ENCODE measurements at regions not wholly inside any gene's neighbourhood (a gene's known extent, or its start where the extent isn't known, plus 50 kb on each side); places are given as distances from the start of the nearest gene placed in this dataset.
A peak's percentile ranks its signal among the peaks of the same experiment; 100 is the strongest.

DNA sequence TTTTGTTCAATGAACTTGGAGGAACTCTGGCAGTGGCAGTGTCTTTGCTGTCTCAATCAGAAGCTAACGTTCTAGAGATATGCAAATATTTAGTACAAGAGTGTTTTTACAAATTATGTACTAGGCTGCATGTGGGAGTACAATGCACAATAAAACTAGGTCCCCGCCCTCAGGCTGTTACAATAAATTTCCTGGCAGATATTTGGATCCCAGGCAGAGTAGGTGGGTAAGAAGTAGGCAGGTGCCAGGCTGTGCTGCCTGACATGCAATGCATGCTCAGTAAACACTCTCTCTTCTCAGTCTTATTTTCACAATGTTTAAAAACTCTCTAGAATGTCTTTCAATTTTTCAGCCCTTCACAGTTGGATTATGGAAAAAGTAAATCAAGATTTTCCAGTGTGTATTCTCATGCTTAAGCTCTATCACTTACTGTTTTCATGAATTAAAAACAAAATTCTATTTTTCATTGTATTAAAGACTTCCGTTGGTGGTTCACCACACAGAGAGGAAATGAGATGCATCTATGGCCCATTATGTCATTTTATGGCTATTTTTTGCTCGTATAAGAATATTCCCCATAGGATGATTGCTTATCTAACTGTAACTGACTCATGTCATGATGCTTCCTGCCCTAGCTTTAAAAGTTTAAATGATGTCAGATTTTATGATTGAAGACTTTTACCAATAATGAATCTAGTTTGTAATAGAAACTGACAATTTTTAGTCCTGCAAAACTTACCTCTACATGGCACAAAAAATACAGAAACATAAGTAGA is 346.1 kb downstream of the RND3 start:
- no peak for ATAC-seq (ENCODE audit: low read depth)
- Mint-ChIP-seq H3K27me3 (no peaks in the 10 kb centered on the region), H3K4me3 (no peak overlapping the region), H3K27ac (no peak overlapping the region), H3K4me1 (no peaks in the 10 kb centered on the region), H3K36me3 (no peaks in the 10 kb centered on the region), H3K9me3 (no peaks in the 10 kb centered on the region)
- DNase-seq = no peak
- POLR2A ChIA-PET = no interaction called here

DNA sequence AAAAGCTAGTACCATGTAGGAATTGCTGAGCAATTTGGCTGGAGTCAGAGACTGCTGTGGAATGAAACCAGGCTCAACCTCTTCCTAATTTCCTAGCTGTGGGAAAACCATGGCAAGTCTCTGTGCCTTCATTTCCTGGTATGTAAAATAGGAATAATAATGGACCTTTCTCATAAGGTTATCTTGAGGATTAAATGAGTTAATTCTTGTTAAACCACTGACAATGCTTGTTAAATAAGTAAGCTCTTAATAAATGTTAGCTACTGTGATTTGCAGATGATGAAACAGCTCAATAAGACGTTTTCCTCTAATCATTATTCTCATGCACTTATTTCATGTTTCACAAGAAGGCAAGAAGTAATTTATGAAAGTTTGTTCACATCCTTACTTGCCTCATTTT is 346.7 kb downstream of the RND3 start:
- no peak overlapping the region for H3K27ac Mint-ChIP-seq
- H3K36me3 Mint-ChIP-seq = no peaks in the 10 kb centered on the region
- H3K9me3 Mint-ChIP-seq = no peaks in the 10 kb centered on the region
- no peaks in the 10 kb centered on the region for H3K4me1 Mint-ChIP-seq
- POLR2A ChIA-PET = no interaction called here
- DNase-seq (no peak), ATAC-seq (ENCODE audit: low read depth) (no peak)
- H3K4me3 Mint-ChIP-seq = no peak overlapping the region
- no peaks in the 10 kb centered on the region for H3K27me3 Mint-ChIP-seq

DNA sequence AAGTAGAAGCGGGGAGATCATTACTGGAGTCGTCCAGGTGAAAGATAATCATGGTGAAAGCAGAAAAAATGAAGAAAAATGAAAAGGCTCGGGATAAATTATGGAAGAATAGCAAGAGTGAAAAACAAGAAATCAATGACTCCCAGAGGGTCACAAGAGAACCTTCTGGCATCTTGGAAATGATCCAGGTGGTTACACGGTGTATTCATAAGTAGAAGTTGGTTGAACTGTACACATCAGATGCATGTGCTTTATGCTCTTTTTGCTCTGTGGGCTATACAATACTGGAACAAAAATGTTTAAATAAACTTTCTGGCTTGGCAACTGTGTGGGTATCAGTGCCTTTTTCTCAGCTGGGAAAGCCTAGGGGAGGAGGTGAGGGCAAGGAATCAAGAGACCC is 348.9 kb downstream of the RND3 start:
- POLR2A ChIA-PET = no interaction called here

DNA sequence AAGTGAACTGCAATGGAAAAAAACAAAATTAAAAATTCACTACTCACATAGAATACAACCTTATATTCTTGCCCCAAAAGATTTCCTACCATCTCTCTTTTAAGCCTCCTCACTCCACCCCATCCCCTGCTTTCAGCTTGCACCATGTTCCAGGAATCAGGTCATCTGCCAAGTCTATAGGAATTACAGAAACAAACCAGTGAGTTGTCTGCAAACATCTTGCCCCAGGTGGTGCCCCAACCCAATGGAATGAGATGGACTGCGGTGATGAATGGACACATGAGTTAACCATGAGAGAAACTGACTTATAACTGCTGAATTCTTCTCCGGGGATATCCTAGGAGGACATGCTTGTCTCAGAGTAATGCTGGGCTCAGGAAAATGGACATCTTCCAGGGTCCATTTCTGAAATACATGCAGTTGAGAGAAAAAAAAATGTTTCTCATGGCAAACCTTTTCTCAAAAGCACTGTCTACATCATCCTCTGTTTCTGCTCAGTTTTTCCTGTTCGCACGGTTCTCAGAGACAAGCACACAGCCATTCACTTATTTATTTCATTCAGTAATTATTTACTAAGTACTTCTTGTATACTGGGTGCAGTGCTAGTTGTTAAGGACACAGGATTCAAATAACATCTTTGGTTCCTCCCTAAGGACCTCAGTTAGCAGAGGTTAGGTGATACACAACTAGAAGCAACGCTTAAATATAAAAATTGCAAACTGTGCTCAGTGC is 350.0 kb downstream of the RND3 start:
- POLR2A ChIA-PET = no interaction called here
- Mint-ChIP-seq H3K4me1 (no peaks in the 10 kb centered on the region), H3K9me3 (peaks cover 1% of the 10 kb centered on the region), H3K27ac (no peak overlapping the region), H3K4me3 (no peak overlapping the region), H3K27me3 (no peaks in the 10 kb centered on the region), H3K36me3 (no peaks in the 10 kb centered on the region)
- ATAC-seq (ENCODE audit: low read depth) (no peak), DNase-seq (no peak)

More for the DNA sequence above, 348.9 kb downstream of the RND3 start:
- Mint-ChIP-seq H3K9me3 (peaks cover 1% of the 10 kb centered on the region), H3K27me3 (no peaks in the 10 kb centered on the region), H3K4me3 (no peak overlapping the region), H3K36me3 (no peaks in the 10 kb centered on the region), H3K27ac (peak overlapping the region; percentile 5), H3K4me1 (no peaks in the 10 kb centered on the region)
- no peak for DNase-seq
- ATAC-seq (ENCODE audit: low read depth) = no peak

DNA sequence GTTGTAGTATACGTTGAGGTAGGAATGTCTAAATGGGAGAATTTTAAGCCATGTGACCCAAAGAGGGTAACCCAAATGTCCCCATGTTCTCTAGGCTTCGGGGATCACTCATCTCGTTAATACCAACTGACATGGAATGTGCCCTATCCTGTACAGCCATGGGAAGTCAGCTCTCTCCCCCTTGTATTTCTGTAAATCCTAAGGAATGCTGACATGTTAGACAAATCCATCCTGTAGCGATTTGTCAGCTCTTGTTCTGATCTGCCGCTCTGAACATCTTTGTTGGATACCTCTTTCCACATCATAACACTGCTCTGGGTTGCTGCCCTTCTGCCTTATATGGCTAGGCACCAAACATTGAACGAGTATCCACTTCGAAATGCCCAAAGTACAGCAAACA is 350.6 kb downstream of the RND3 start:
- no peak for DNase-seq
- Mint-ChIP-seq H3K27ac (no peak overlapping the region), H3K4me1 (no peaks in the 10 kb centered on the region), H3K27me3 (no peaks in the 10 kb centered on the region), H3K9me3 (peaks cover 1% of the 10 kb centered on the region), H3K4me3 (no peak overlapping the region), H3K36me3 (no peaks in the 10 kb centered on the region)
- POLR2A ChIA-PET = no interaction called here
- no peak for ATAC-seq (ENCODE audit: low read depth)

DNA sequence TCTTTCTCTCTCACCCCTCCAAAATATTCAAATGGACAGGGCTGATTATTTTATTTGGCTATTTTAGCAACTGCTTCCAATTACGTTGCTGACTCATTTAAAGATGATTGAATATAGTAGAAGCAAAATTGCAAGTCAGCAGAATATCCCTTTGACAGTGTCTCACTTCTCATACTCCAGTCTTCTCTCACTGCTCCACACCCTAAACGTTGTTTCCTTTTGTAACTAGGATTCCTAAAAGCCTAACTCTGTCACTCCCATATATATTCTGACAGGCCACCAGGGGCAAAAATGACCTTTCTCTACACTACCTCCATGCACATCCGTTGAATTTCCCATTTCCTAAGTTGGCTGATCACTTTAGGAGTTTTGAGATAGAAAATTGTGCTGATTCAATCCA is 351.1 kb downstream of the RND3 start:
- DNase-seq = no peak
- H3K9me3 Mint-ChIP-seq = peaks cover 1% of the 10 kb centered on the region
- H3K27ac Mint-ChIP-seq = no peak overlapping the region
- POLR2A ChIA-PET = no interaction called here
- H3K36me3 Mint-ChIP-seq = no peaks in the 10 kb centered on the region
- no peak overlapping the region for H3K4me3 Mint-ChIP-seq
- no peak for ATAC-seq (ENCODE audit: low read depth)
- no peaks in the 10 kb centered on the region for H3K27me3 Mint-ChIP-seq
- no peaks in the 10 kb centered on the region for H3K4me1 Mint-ChIP-seq

DNA sequence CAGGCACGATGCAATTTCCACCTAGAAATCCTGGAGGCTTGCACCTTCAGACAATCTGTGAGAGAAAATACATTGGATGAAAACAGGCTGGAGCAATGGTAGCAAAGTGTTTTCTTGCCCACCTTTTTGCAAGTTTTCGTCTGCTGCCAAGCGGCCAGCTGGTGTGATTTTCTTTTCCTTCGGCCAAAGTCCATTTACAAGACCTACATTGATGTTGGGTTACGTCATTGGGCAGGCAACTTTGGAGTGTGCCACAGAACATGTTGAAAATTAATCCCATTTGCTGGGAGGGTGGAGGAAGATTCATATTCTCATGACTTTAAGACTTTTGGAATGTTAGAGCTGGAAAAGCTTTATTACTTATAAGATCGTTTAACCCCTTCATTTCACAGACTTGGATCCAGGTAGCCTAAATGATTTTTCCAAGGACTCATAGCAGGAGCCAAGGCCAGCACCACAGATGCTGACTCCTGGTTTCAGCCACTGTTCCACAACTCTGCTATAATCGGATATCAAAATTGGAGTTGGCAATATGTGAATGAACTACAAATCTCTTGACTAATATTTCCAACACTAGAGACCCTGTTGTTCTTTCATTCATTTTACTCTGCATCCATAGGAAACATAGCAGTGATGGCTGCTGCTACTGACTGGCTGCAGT is 352.1 kb downstream of the RND3 start:
- no peaks in the 10 kb centered on the region for H3K36me3 Mint-ChIP-seq
- no peaks in the 10 kb centered on the region for H3K27me3 Mint-ChIP-seq
- ATAC-seq (ENCODE audit: low read depth) = no peak
- POLR2A ChIA-PET = no interaction called here
- DNase-seq = no peak
- no peak overlapping the region for H3K4me3 Mint-ChIP-seq
- H3K4me1 Mint-ChIP-seq = no peaks in the 10 kb centered on the region
- H3K9me3 Mint-ChIP-seq = peaks cover 1% of the 10 kb centered on the region
- H3K27ac Mint-ChIP-seq = no peak overlapping the region

DNA sequence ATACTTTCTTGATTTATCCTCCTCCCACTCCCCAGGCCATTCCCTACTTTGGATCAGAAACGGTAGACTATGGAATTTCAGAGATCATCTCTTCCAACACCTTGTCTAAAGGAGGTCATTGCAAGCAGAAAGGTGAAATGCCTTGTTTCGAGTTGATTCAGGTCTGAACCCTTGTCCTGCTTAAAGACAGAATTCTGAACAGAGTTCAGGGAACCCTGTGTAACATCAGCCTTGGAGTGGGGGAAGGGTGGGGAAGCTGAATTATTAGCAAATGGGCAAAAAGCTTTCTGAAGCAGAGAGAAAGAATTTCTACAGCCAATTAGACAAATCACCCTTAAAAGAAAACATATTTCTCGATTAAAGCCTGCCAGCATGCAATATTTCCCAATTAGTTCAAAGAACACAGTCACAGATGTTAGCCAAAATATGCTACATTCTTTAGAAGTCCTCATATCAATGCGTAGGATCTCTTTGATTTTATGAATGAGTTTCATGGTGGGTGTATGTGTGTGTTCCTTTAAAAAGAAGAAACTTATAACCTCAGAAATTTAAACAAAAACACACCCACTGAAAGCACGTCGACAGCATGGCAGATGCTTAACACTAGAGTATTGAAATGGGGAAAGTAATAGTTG is 353.1 kb downstream of the RND3 start:
- POLR2A ChIA-PET = no interaction called here
- ATAC-seq (ENCODE audit: low read depth) = no peak

DNA sequence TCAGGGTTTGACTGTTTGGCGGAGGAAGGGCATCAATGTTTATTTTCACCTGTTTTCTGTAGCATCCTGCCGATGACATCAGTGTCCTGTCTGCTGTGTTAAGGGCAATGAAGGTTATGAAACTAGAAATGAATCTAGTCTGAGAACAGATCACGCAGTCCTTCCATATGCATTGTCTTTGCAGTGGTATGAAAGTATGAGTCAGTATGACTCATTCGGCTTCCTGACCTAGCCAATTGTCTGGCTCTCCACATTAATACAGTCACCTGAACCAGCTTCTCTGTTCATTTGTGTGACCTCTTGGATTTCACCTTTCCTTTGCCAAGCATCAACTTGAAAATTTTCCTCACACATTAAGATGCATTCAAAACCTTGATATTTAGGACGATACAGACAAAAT is 353.8 kb downstream of the RND3 start:
- POLR2A ChIA-PET = no interaction called here
- no peaks in the 10 kb centered on the region for H3K36me3 Mint-ChIP-seq
- no peaks in the 10 kb centered on the region for H3K27me3 Mint-ChIP-seq
- DNase-seq = no peak
- no peak overlapping the region for H3K27ac Mint-ChIP-seq
- no peak for ATAC-seq (ENCODE audit: low read depth)
- H3K4me1 Mint-ChIP-seq = no peaks in the 10 kb centered on the region
- H3K9me3 Mint-ChIP-seq = peaks cover 1% of the 10 kb centered on the region
- H3K4me3 Mint-ChIP-seq = no peak overlapping the region

More for the DNA sequence above, 353.1 kb downstream of the RND3 start:
- DNase-seq = no peak
- Mint-ChIP-seq H3K9me3 (peaks cover 1% of the 10 kb centered on the region), H3K27ac (no peak overlapping the region), H3K4me3 (no peak overlapping the region), H3K27me3 (no peaks in the 10 kb centered on the region), H3K4me1 (no peaks in the 10 kb centered on the region), H3K36me3 (no peaks in the 10 kb centered on the region)

DNA sequence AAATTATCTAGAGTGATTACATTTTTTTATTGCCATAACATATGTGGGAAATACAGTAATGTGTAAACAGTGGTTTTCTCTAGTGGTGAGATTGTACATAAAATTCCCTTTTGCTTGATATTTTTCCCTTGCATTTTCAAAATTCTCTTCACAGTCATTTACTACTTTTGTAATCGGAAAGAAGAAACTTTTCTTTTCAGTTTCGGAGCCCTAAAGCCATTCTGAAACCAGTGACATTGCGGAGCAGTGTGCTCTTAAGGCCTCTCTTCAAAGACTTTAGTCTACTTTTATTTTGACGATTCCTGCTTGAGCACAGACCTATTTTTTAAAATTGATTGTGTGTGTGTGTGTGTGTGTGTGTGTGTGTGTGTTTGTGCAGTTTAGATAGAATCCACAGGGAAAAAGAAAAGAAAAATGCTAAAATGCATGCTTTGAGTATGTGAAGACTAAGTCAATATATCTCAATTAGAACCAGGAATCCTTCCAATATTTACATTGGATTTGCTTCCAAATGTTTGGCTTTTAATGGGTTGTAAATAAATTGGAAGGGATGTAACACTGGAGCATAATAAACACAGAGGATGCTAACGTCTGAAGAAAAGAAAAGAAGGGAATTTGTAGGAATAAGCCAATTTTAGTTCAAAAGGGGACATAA is 357.4 kb downstream of the RND3 start:
- no peaks in the 10 kb centered on the region for H3K9me3 Mint-ChIP-seq
- POLR2A ChIA-PET = no interaction called here
- no peaks in the 10 kb centered on the region for H3K4me1 Mint-ChIP-seq
- H3K4me3 Mint-ChIP-seq = no peak overlapping the region
- ATAC-seq (ENCODE audit: low read depth) (no peak), DNase-seq (no peak)
- no peaks in the 10 kb centered on the region for H3K36me3 Mint-ChIP-seq
- no peaks in the 10 kb centered on the region for H3K27me3 Mint-ChIP-seq
- no peak overlapping the region for H3K27ac Mint-ChIP-seq

DNA sequence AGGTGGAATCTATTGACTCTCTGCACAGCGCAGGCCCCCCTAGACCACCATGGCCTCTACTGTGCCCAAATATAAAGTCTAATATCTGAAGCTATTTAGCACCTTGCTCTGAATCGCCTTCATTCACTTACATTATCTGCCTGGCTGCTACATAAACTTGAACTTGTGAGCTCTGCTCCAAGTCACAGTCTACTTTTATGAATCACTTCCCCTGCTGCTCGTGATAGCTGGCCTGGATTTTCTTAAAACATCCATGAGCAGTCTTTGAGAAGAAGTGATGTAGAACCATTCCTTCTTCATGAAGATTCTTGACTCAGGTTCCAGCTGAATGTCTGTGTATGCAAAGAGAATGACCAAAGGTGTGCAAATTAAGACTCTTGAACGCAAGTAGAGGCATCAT is 359.5 kb downstream of the RND3 start:
- Mint-ChIP-seq H3K27me3 (no peaks in the 10 kb centered on the region), H3K4me3 (no peak overlapping the region), H3K4me1 (no peaks in the 10 kb centered on the region), H3K27ac (no peak overlapping the region), H3K9me3 (no peaks in the 10 kb centered on the region), H3K36me3 (no peaks in the 10 kb centered on the region)
- DNase-seq = no peak
- POLR2A ChIA-PET = no interaction called here
- no peak for ATAC-seq (ENCODE audit: low read depth)

DNA sequence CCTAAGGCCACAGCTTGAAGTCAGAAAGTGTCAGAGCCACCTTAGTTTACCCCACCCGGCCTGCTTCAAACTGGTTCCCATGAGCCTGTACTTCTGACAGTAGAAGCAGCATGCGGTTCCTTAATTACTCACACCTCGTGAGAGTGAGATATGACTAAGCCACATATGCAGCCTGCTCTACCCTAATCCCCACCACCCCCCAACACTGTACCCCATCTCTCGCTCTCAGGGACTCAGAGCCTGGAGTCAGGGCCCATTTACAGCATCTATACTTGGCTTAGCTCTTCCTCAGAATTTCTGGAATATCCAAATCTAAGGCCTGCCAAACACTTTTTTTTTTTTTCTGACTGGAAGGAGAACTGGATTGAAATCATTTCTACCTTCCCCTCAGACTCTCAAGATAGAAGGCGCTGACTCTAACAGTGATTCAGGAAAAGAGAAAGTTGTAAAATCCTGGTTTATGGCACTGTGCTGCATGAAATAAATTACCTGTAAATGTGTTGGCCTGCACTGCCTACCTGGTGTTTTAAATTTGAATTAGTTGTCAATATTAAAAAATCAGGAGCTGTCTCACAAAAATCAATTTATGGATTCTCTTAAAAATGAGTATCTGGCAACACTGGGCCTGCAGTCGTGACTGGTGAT is 360.0 kb downstream of the RND3 start:
- Mint-ChIP-seq H3K9me3 (no peaks in the 10 kb centered on the region), H3K36me3 (no peaks in the 10 kb centered on the region), H3K4me3 (no peak overlapping the region), H3K4me1 (no peaks in the 10 kb centered on the region), H3K27me3 (no peaks in the 10 kb centered on the region), H3K27ac (no peak overlapping the region)
- DNase-seq (no peak), ATAC-seq (ENCODE audit: low read depth) (no peak)
- POLR2A ChIA-PET = no interaction called here

DNA sequence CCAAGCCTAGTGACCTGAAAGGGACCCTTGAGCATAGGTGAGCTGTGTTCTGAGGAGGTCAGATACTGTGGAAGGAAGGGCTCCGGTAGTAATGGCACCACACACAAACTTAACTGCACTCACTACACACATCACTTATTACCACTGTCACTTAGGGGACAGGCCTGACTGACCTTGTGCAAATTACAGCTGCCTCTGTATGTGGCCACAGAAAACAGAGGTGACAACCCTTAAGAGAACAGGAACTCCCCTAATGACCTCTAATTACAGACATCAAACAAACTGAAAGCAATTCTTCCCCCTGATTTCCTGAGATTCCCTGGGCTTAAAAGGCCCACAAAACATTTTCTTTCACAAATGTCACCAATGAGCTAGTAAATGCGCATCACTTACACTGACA is 360.6 kb downstream of the RND3 start:
- H3K27me3 Mint-ChIP-seq = no peaks in the 10 kb centered on the region
- ATAC-seq (ENCODE audit: low read depth) = no peak
- POLR2A ChIA-PET = no interaction called here
- H3K4me1 Mint-ChIP-seq = no peaks in the 10 kb centered on the region
- H3K4me3 Mint-ChIP-seq = no peak overlapping the region
- H3K9me3 Mint-ChIP-seq = no peaks in the 10 kb centered on the region
- no peak for DNase-seq
- no peaks in the 10 kb centered on the region for H3K36me3 Mint-ChIP-seq
- H3K27ac Mint-ChIP-seq = no peak overlapping the region

Measured in activated naive CD8-positive, alpha-beta T cell treated with anti-CD3 and anti-CD28 coated beads, Interleukin-2, amount 10 ng/mL, durations not matched to agents 7 days and 5 days (primary cell).